HFFc6 (cell line): ENCODE measurements at regions not wholly inside any gene's neighbourhood (a gene's known extent, or its start where the extent isn't known, plus 50 kb on each side); places are given as distances from the start of the nearest gene placed in this dataset.

ENCODE experiments used
- DNase-seq: peaks from one replicate; pipeline ENCODE4 v3.0.0-alpha.2; 2018
- H3K27ac Mint-ChIP-seq: 2 replicates; pipeline ENCODE4 v1.8.0; 2020; ENCODE audit warnings: mild to moderate bottlenecking, mixed read lengths
- H3K27me3 Mint-ChIP-seq: 2 replicates; pipeline ENCODE4 v1.8.0; 2021; ENCODE audit warnings: mild to moderate bottlenecking, moderate library complexity, mixed read lengths; ENCODE audit not compliant: insufficient read depth
- H3K36me3 Mint-ChIP-seq: 2 replicates; pipeline ENCODE4 v1.8.0; 2021; ENCODE audit warnings: low read depth, mixed read lengths
- H3K4me1 Mint-ChIP-seq: 2 replicates; pipeline ENCODE4 v1.8.0; 2020; ENCODE audit warnings: low read depth, mixed read lengths
- H3K4me3 Mint-ChIP-seq: 2 replicates; pipeline ENCODE4 v1.8.0; 2020; ENCODE audit warnings: mild to moderate bottlenecking, moderate library complexity, mixed read lengths
- H3K9me3 Mint-ChIP-seq: 2 replicates; pipeline ENCODE4 v1.8.0; 2020; ENCODE audit warnings: mild to moderate bottlenecking, mixed read lengths
- CTCF ChIP-seq: fragments of 200-600 bp; sonication (generic); IDR thresholded peaks from 2 replicates; pipeline ENCODE4 v1.5.0; 2021; ENCODE audit warnings: antibody characterized with exemption, mild to moderate bottlenecking

GRCh38 chr2:83756219-83756618 lies 702.9 kb downstream of the SUCLG1 start:
- Mint-ChIP-seq H3K4me3 (no peak overlapping the region), H3K36me3 (no peaks in the 10 kb centered on the region), H3K27ac (no peak overlapping the region), H3K9me3 (peaks cover 44% of the 10 kb centered on the region), H3K4me1 (no peaks in the 10 kb centered on the region), H3K27me3 (no peaks in the 10 kb centered on the region)
- no peak for TF ChIP-seq CTCF
- no peak for DNase-seq

GRCh38 chr2:83747141-83747540 lies 711.9 kb downstream of the SUCLG1 start:
- no peak for TF ChIP-seq CTCF
- DNase-seq: no peak
- Mint-ChIP-seq H3K36me3 (no peaks in the 10 kb centered on the region), H3K27ac (no peak overlapping the region), H3K4me1 (no peaks in the 10 kb centered on the region), H3K27me3 (no peaks in the 10 kb centered on the region), H3K4me3 (no peak overlapping the region), H3K9me3 (peaks cover 48% of the 10 kb centered on the region)

- Mint-ChIP-seq H3K36me3 (no peaks in the 10 kb centered on the region), H3K4me3 (no peak overlapping the region), H3K27me3 (no peaks in the 10 kb centered on the region), H3K9me3 (peaks cover 65% of the 10 kb centered on the region), H3K4me1 (no peaks in the 10 kb centered on the region), H3K27ac (no peak overlapping the region)
- no peak for TF ChIP-seq CTCF
- no peak for DNase-seq
Measured at GRCh38 chr2:83744855-83745254, 714.2 kb downstream of the SUCLG1 start.

GRCh38 chr2:83742117-83742782 lies 716.8 kb downstream of the SUCLG1 start:
- no peaks in the 10 kb centered on the region for H3K27me3 Mint-ChIP-seq
- no peak overlapping the region for H3K27ac Mint-ChIP-seq
- no peak for DNase-seq
- no peaks in the 10 kb centered on the region for H3K4me1 Mint-ChIP-seq
- H3K9me3 Mint-ChIP-seq: peaks cover 69% of the 10 kb centered on the region
- no peak for TF ChIP-seq CTCF
- no peak overlapping the region for H3K4me3 Mint-ChIP-seq
- no peaks in the 10 kb centered on the region for H3K36me3 Mint-ChIP-seq

GRCh38 chr2:83730223-83730622 lies 728.9 kb downstream of the SUCLG1 start:
- H3K27ac Mint-ChIP-seq: no peak overlapping the region
- no peaks in the 10 kb centered on the region for H3K4me1 Mint-ChIP-seq
- no peak for TF ChIP-seq CTCF
- no peaks in the 10 kb centered on the region for H3K36me3 Mint-ChIP-seq
- no peak for DNase-seq
- no peak overlapping the region for H3K4me3 Mint-ChIP-seq
- no peaks in the 10 kb centered on the region for H3K27me3 Mint-ChIP-seq
- peaks cover 38% of the 10 kb centered on the region for H3K9me3 Mint-ChIP-seq

GRCh38 chr2:83725735-83726134 lies 733.3 kb downstream of the SUCLG1 start:
- H3K9me3 Mint-ChIP-seq: peaks cover 30% of the 10 kb centered on the region
- no peak for DNase-seq
- no peak for TF ChIP-seq CTCF
- H3K27ac Mint-ChIP-seq: no peak overlapping the region
- H3K36me3 Mint-ChIP-seq: no peaks in the 10 kb centered on the region
- H3K4me1 Mint-ChIP-seq: no peaks in the 10 kb centered on the region
- H3K4me3 Mint-ChIP-seq: no peak overlapping the region
- H3K27me3 Mint-ChIP-seq: no peaks in the 10 kb centered on the region
